HG02852 (cell line): ENCODE measurements at regions not wholly inside any gene's neighbourhood (a gene's known extent, or its start where the extent isn't known, plus 50 kb on each side); places are given as distances from the start of the nearest gene placed in this dataset.
"Not testable (repeated sequence)": the region's sequence is repeated elsewhere in the genome, so short reads cannot be mapped to it uniquely, and the experiment has no call there.

Source experiments
- ATAC-seq: cut with Tn5 transposase; IDR thresholded peaks from one replicate; pipeline ENCODE4 v1.9.1; 2021; ENCODE audit warnings: mild to moderate bottlenecking, moderate library complexity; ENCODE audit not compliant: unreplicated experiment

- ATAC-seq: no peak
Measured at GRCh38 chr3:84194029-84194428, 764.8 kb upstream of the CADM2 start.

GRCh38 chr3:84209474-84209873 lies 749.3 kb upstream of the CADM2 start:
- no peak for ATAC-seq

DNA sequence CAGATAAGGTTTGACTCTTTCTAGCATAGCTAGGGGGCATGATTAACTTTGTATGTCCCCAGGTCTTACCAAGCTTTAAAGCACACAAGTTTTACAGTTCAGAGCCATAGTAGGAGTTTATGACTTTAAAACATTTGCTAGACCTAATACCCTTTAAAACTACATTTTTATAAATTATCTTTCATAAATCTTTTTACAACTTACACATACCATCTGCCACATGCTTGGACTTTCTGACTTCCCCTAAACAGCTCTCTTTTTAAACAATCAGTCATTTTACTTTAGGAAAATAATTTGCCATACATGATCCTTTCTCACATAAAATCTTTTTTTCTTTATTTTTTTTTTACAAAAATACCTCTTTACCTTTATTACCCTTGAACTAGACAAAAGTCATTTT lies 735.3 kb upstream of the CADM2 start:
- ATAC-seq: no peak

DNA sequence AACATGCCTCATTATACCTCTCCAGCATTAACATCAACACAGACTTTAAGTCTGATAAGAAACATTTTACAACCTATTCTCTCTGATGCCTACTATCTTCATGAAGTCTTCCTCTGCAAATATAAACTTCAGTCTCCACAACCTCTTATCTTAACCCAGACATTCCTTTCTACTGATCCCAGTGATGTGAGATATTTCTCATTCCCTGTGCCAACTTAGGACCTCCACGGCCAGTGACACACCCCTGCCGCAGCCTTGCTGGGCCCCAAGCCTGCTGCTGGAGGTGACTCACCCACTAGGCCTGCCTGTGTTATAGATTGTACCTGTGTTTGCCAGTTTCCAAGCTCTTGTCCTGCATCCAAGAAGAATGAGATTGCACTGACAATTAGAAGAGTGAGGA lies 734.5 kb upstream of the CADM2 start:
- no peak for ATAC-seq

GRCh38 chr3:84236261-84236660 lies 722.5 kb upstream of the CADM2 start:
- no peak for ATAC-seq

GRCh38 chr3:84245789-84246188 lies 713.0 kb upstream of the CADM2 start:
- ATAC-seq: no peak

DNA sequence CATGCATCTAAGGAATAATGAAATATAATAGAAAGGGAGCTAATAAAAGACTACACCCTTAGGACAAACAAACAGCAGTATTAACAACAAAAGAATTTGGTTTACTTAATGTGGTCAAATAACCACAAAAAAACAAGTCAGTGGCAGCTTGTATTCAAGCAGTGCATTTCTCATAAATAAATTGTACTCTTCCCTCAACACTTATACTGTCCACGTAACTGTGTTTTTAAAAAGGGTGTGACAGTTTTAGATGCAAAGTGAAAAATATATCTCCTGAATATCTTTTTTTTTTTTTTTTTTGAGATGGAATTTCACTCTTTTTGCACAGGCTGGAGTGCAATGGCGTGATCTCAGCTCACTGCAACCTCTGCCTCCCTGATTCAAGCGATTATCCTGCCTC lies 698.2 kb upstream of the CADM2 start:
- ATAC-seq: no peak

- ATAC-seq: no peak
Measured at GRCh38 chr3:84265768-84266167, 693.0 kb upstream of the CADM2 start.

DNA sequence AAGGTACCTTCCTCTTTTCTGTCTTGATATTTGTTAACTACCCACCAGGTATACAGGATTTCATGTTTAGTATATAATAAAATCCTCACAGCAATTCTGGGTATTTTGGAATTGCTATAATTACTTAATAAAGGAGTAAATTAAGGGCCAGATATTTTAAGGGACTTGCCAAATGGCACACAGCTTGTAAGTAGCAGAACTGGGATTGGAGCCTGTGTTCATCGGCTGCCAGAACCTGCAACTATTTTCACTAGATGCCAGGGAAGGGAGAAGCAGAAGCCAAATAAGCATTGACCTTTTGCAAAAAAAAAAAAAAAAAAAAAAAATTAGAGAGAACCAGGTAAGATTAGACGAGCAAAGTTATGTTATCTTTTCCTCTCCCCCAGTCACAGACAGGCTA lies 683.3 kb upstream of the CADM2 start:
- ATAC-seq: no peak

GRCh38 chr3:84277562-84278224 lies 681.1 kb upstream of the CADM2 start:
- no peak for ATAC-seq

DNA sequence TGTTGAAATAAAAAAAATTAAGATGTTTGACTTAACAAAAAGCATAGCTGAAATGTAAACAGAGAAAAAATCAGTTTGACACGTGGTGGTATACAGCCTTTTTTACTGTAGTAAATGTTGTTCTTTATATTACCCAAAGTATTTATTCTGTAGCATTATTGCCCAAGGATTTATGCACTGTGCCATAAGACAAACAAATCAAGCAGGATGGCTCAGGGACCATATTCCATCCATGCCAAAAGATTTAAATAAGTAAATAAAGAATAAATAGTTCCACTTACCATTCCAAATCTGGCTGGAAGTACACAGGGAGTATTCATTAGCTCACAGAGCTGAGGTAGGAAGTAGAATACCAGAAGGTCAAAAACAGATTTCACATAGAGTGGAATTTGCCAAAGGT lies 666.7 kb upstream of the CADM2 start:
- ATAC-seq: no peak

- ATAC-seq: no peak
Measured at GRCh38 chr3:84299329-84299728, 659.5 kb upstream of the CADM2 start.

- no peak for ATAC-seq
Measured at GRCh38 chr3:84304214-84304613, 654.6 kb upstream of the CADM2 start.

- no peak for ATAC-seq
Measured at GRCh38 chr3:84307339-84307738, 651.5 kb upstream of the CADM2 start.

GRCh38 chr3:84308379-84308778 lies 650.4 kb upstream of the CADM2 start:
- ATAC-seq: no peak

- no peak for ATAC-seq
Measured at GRCh38 chr3:84318273-84318809, 640.4 kb upstream of the CADM2 start.

GRCh38 chr3:84365563-84366278 lies 593.1 kb upstream of the CADM2 start:
- not testable (repeated sequence) for ATAC-seq
